HG03432 (cell line): ENCODE measurements at regions not wholly inside any gene's neighbourhood (a gene's known extent, or its start where the extent isn't known, plus 50 kb on each side); places are given as distances from the start of the nearest gene placed in this dataset.

ENCODE experiments used
- ATAC-seq: cut with Tn5 transposase; IDR thresholded peaks from one replicate; pipeline ENCODE4 v1.9.1; 2021; ENCODE audit warnings: mild to moderate bottlenecking, moderate library complexity; ENCODE audit not compliant: unreplicated experiment

DNA sequence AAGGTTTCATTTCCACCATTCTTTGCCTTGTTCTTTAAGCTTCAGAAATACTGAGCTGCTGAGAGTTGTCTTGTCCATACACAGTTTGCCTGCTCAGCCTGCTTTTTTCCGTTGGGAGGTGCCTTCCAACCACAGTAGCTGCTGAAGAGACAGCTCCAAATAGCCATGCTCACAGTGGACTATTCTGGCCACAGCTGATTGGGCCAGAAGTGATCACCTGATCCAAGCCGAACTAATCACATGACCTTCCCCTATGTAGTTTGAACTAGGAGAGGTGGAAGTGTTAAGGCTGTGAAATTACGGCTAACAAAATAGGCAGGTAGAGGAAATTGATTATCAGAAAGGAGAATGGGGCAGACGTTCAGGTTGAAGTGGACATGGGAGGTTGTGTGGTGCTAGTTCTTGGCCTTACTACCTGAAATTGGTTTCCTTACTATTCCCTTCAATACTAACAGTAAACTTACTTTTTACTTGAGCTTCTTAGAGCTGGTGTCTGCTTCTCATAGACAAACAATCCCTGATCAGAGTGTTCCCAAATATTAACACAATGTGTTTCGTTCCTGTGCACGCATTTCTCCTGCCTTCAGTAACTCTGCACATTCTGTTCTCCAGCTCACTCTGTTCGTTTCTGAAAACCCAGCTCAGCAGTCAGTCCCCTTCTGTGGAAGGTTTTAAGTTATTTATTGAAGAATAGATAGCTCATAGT, 136.1 kb downstream of the RWDD3 start:
- ATAC-seq = no peak

DNA sequence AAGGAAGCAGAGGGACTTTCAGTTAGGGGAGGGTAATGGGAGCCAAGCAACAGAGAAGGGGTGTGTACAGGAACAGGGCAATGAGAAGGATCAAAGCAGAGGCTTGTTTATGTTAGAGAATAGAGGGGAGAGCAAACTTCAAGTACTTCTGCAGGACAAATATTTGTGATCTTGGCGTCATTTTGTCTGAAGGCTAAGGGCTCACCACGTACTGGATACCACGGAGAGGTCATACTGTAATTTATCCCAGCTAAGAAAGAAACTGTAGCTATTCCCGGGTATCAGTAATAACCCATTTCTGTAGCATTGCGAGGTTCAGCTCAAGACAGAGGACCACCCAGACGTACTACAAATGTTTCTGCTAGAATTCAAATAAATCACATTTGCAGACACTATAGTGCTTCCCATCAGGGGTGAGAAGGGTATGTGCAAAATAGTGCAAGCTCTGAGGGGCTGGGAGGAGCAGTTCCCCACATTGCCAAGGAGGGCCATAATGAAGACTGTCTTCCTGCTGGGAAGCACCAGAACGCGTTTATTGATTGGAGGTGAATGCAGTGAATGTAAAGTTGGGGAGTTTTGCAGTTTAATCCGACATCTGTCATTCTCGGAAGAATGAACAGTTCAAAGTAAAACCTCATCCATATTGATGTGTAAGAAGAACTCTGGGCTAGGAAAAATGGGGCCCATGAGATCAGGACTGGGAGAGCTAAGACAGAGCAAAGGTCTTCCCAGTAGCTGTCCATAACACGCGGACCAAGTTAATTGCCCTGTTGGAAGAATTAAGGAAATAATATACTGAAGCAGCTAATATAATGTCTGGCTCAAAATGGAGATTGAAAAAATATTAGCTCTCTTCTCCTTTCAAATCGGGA, 136.9 kb downstream of the RWDD3 start:
- no peak for ATAC-seq

DNA sequence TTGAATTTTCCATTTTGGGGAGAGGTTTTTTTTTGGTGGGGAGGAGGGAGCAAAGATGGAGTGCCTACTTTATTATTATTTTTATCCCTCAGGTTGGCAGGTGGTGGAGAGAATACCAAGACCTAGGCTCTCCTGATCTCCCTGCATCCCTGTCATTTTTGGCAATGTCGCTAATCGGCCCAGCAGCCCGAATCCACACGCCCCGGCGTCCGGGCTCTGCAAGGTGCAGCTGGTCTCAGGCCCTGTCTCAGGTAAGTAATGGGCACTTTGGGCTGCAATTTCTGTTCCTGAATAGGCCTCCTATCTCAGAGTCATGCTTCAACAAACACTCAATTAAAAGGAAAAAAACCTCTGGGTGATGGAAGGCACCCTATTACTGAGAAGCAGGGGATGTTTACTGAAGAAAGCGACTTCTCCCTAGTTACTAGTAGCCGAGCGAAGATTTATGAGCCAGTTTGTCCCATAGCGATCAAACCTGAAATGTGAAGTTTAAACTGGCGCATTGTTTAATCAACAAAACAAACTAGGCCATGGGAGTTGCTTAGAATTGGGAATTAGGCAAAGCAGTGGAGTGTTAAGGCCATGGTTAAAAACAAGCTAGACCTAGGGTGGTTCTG, 137.8 kb downstream of the RWDD3 start:
- no peak for ATAC-seq

DNA sequence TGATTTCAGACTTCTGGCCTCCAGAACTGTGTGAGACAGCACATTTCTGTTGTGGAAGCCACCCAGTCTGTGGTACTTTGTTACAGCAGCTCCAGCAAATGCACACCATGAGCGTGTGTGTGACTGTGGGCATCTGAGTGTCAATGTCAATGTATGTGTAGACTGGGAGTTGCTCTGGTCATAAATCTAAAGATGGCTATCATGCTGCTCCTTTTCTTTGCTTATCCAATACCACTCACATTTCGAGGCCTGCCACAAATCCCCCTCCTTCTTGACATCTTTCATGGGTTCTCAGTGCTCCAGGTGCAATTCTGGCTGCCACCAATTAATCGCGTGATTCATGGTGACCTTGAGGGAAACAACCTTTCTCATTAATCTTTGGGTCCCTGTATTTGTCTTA, 141.2 kb downstream of the RWDD3 start:
- no peak for ATAC-seq

DNA sequence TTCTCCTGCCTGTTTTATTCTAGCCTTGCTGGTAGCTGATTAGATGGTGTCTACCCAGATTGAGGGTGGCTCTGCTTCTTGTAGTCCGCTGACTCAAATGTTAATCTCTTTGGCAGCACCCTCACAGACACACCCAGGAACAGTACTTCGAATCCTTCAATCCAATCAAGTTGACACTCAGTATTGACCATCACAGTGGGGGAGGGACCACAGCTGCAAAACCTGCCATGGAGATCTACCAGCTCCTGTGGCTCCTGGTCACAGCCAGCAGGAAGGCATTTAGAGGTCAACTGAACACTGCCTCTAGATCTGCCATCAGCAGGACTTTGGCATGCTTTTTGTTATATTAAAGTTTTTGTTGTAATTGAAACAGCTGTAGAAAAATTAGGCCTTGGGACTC, 146.9 kb downstream of the RWDD3 start:
- no peak for ATAC-seq

DNA sequence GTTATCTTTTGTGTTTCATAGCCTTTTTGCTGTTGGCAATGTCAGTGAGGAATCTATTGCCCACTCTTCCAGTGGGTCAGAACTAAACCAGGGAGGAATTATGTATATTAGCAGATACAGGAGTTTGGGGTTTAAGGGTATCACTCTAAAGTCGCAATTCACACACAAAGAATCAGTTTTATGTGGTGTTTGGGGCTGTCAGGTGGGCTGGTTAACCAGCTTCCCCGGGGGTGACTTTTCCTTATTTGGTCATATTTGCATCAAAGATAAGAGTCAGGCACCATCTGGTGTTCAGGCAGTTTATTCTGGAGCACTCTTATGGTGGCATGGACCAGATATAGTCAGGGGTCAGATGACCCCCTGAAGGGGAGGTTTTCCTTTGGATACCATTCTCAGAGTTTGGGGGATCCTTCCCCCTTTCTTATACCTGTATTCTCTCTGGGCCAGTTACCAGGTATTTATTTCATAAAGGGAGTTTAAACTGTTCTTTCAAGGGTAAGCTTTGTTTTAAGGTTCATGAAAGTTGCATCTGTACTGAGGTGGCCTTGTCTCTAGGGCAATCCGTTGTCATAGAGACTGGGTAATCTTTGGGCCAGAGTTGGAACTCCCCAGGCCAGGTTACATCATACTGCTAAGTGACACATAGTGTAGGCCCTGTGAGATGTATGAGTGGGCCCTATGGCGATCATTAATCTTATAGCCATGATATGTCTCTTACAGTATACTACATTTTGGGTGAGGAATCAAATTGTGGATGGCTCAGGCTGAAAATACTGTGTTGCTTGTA, 148.2 kb downstream of the RWDD3 start:
- peak; percentile 66 for ATAC-seq

DNA sequence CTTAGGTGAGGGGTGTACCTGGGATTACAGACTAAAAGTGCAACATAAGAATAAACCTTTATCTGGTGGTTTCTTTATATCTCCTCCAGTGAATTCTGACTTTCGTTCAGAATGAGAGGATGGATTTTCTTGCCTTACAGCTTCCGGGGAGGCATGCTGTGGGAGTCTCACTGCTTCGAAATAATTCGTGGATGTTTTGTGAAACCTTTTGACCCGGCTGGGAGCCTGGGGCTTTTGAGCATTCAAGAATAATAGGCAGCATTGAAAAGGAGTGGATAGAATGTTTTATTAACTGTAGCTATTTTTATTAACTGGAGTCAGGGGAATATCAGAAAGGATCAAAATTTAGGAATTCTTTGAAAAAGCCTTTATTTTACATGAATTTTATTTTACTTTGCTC, 149.1 kb downstream of the RWDD3 start:
- ATAC-seq = no peak

DNA sequence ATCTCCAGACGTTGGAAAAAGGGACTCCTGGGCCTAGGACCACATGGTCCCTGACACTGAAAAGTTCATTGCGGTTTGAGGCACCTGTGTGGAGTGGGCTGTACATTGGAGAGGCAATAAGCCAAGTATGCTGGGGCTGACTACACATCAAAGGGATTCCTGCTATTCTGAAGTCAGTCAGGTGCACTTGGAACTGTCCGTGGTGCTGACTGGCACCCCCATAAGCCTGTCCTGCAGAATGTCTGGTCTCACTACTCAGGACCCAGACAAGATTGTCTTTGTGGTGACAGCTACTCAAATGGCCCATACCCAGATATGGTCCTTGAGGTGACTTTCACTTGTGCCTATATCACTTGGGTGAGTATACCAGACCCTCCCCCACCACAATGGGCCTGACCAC, 150.6 kb downstream of the RWDD3 start:
- ATAC-seq = peak; percentile 54

DNA sequence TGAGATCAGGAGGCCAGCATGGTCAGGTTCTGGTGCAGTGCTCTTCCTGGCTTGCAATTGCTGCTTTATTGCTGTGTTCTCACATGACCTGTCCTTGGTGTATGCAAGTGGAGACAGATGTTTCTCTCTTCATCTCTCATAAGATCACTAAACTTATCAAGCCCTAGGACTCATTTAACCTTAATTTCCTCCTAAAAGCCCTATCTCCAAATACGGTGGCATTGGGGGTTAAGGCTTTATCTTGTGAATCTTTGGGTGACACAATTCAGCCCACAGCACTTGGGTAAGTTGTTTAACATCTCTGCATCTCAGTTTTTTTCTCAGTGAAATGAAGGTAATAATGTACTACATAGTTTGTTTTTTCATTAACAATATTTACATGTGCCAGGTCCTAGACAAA, 152.4 kb downstream of the RWDD3 start:
- ATAC-seq = no peak

DNA sequence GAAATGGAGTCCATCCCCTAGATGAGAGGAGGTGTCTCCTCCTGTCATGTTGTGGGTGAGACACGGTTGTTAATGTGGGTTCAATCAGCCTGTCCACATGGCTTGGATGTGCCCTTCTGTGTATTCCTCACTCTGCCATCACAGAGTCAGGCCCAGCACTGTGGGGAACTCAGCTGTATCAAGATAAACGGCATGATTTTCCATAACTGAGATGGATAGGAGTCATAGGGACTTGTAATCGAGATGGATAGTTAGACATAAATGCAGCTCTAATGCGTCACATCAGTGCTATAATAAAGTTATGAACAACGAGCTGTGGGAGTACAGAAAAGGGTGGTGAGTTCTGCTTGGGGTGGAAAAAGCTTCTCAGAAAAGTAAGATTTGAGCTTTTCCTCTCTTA, 152.9 kb downstream of the RWDD3 start:
- ATAC-seq = no peak

DNA sequence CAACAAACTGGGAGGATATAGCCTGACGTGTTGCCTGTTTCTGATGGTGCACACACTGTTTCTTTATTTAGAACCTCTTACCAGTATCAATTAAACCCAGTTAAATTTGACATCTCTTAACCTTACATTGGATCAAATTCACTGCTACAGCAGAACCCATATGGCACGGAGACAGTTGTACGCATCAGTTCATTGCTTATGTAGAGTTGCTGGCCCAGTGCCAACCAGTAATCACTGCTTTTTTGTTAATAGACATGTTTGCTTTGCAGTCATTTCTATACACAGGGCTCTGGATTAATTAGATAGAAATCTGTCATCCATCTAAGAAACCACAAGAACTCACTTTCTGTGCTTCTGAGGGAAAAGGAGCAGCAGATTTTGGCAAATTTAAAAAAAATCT, 154.0 kb downstream of the RWDD3 start:
- no peak for ATAC-seq

DNA sequence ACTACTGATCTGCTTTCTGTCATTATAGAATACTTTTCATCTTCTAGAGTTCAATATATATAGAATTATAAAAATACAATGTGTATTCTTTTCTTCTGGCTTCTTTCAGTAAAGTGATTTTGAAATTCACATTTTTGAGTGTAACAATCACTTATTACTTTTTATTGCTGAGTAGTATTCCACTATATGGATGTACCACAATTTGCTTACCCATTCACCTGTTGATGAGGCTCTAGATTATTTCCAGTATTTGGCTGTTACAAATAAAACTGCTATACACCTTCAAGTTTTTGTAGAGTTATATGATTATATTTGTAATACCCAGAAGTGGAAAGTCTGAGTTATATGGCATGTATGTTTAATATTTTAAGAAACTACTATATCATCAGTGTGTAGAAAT, 159.4 kb downstream of the RWDD3 start:
- ATAC-seq = no peak

DNA sequence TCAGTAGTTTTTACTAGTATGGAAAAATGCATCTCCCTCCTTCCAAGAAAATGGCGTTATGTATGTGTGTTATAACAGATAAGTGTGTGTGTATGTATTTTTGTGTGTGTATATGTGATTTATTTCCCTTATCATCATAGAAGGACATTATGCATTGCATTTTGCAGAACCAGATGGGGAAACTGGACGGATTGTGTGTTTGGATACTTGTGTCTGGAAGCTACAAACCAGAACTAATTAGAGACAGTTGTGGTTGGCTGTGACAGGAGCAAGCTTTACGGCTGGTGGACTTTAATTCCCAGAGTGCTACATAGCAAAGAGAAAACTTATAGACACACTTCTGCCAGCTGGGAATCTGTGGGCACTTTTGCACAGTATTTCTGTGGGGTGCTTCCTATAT, 162.5 kb downstream of the RWDD3 start:
- ATAC-seq = no peak

DNA sequence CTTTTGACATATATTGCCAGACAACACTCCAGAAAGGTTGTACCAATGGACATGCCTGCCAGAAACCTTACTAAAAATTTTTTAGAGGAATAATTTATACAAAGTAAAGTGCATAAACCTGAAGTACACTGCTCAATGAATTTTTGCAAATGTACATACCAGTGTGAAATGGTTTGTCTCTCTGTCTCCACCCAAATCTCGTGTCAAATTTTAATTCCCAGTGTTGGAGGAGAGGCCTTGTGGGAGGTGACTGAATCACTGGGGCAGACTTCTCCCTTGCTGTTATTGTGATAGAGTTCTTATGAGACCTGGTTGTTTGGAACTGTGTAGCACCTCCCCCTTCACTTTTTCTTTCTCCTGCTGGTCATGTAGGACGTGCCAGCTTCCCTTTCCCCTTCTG, 168.8 kb downstream of the RWDD3 start:
- no peak for ATAC-seq

DNA sequence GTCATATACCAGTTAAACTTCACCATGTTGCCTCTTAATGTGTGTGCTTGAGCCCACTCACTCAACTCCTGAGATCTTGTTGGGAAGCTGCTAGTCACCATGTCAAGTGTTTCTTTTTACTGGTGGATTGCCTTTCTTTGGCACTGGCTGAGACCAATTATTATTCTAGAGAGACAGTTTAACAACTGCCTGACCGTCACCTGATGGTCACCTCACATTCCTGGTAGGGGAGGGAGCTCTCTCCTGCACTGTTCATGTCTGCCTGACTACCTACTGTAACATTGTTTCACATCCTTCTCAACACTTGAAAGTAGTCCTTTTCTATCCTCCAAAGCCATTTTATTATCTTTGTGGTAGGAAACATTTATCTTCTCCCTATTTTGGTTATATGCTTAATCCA, 172.3 kb downstream of the RWDD3 start:
- ATAC-seq = no peak

DNA sequence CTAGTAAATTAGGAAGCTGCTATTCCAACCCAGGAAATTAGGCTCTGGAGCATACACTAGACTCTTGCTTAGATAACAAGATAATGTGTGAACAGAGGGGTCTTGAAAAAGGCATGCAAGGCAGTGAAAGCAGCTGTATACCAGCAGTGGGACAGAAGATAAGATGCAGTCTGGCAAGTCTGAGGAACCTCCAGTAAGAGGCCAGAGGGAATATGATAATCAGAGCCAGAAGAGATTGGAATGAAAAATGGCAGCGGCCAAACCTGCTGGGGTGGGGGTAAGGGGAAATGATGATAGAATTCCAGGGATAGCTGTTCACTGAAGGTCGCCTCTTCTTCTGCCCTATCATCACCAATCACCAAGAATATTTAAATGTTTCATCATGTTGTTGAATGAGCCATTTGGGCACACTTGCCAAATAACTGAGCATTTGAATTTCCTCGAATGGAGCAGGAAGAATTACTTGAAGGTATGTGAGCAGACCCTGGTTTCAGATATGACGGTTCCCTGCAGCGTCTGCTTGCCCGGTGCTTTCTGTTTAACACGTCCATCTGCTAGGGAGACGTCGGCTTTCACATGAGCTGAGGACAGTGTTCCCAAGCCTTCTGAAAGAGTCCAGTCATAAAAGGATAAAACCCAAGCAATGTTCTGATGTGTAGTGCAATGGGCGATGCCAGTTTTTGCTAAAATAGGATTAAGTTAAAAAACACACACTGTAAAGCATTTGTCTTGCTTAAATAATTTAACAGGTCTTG, 173.3 kb downstream of the RWDD3 start:
- no peak for ATAC-seq

DNA sequence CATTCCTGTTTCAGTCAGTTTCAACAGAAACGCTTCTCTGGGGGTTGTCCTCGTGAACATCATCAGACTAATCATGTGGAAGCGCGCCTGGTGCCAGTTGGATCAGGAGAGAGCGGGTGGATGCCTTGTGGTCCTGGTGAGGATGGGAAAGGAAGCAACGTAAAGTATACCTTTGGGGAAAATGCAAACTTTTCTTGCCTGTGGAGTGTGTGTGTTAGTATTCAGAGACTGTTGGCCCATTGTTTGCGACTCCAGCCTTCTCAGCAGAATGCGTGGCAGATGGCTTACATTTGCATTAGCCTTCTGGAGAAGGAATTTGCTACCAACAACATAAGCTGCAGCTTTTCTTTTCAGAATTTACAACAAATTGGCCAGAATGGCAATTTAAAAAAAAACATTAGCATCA, 173.9 kb downstream of the RWDD3 start:
- ATAC-seq = no peak

DNA sequence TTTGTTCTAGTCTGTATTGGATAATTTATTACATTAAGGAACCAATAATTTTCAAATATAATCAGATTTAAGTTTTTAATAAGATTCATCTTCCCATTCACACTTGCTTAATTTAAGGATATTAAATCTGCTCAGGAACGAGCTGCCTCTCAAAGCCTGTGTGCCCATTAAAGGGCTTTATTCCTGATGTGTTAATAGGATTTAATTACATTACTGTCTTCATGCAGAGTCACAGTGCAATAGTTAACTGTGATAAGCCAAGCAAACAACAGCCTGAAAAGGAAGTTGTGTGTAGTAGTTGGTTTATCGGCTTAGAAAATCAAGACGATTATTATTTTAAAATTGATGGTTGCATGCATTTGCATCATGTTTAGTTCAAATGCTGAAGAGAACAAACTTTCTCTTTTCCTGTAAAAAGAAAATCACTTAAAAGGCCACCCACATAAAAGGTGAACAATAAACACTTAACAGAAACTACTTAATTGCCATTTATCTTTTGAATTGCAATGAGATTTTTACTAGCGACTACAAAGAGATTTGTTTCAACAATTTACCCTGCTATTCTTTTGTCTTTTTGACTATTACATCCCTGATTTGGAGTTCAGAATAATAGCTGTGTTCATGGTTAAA, 174.6 kb downstream of the RWDD3 start:
- ATAC-seq = no peak

DNA sequence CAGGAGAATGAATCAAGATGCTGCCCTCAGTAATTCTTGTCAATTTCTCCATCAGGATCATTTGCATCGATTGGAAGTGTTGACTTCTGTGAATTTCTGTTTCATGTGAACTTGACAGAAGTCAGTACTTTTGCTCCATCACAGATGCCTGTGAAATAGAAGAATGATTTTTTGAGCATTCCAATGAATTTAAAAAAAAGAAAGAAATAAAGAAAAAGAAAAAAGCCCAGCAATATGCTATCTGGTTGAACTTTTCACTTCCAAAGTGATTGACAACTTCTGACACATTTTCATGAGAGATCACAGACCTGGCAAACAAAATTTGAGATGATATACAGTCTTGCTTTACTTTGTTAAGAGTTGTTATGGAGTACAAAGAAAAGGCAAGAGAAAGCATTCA, 175.3 kb downstream of the RWDD3 start:
- no peak for ATAC-seq

DNA sequence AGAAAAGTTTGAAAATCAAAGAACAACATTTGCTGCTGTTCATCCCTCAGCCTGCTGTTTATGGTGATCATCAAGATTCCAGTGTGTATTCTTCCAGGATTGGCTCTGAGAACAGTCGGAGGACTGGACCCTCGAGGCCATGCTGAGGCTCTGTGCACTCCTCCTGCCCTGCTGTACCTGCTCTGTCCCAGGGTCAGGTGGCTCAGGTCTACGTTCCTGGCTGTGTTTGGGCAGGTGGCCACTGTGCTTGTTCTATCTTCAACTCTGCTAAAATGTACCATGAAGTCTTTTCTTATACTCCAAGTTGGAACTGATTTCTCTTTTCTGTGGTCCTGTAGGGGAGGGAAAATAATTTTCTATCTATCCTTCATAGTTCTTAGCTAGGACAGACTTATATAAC, 175.9 kb downstream of the RWDD3 start:
- no peak for ATAC-seq
